Osteocyte (in vitro differentiated cells): ENCODE measurements at regions not wholly inside any gene's neighbourhood (a gene's known extent, or its start where the extent isn't known, plus 50 kb on each side); places are given as distances from the start of the nearest gene placed in this dataset.
A peak's percentile ranks its signal among the peaks of the same experiment; 100 is the strongest.

ENCODE experiments used
- DNase-seq: peaks from one replicate; pipeline ENCODE4 v3.0.0; 2021; ENCODE audit warnings: mixed read lengths; ENCODE audit not compliant: unreplicated experiment; ENCODE audit errors: extremely low spot score
- H3K27ac Mint-ChIP-seq: one replicate; pipeline ENCODE4 v1.8.0; 2021; ENCODE audit warnings: mild to moderate bottlenecking, mixed read lengths; ENCODE audit not compliant: unreplicated experiment
- H3K27me3 Mint-ChIP-seq: one replicate; pipeline ENCODE4 v1.8.0; 2021; ENCODE audit warnings: mixed read lengths; ENCODE audit not compliant: unreplicated experiment
- H3K36me3 Mint-ChIP-seq: one replicate; pipeline ENCODE4 v1.8.0; 2021; ENCODE audit warnings: mixed read lengths; ENCODE audit not compliant: unreplicated experiment
- H3K4me1 Mint-ChIP-seq: one replicate; pipeline ENCODE4 v1.8.0; 2021; ENCODE audit warnings: mixed read lengths; ENCODE audit not compliant: unreplicated experiment
- H3K4me3 Mint-ChIP-seq: one replicate; pipeline ENCODE4 v1.8.0; 2021; ENCODE audit warnings: mild to moderate bottlenecking, moderate library complexity, mixed read lengths; ENCODE audit not compliant: unreplicated experiment
- H3K9me3 Mint-ChIP-seq: one replicate; pipeline ENCODE4 v1.8.0; 2021; ENCODE audit warnings: mixed read lengths; ENCODE audit not compliant: unreplicated experiment
- TF ChIP-seq, protein P1 (sequence below): fragments of 200-600 bp; sonication (generic); IDR thresholded peaks from 2 replicates; pipeline ENCODE4 v1.5.0; 2021; ENCODE audit warnings: antibody characterized with exemption, mild to moderate bottlenecking, moderate library complexity

GRCh38 chr13:33694546-33694945 is 123.4 kb upstream of the RFC3 start:
- Mint-ChIP-seq H3K4me1 (peaks cover 24% of the 10 kb centered on the region), H3K27me3 (no peaks in the 10 kb centered on the region), H3K36me3 (no peaks in the 10 kb centered on the region), H3K4me3 (no peak overlapping the region), H3K9me3 (no peaks in the 10 kb centered on the region), H3K27ac (no peak overlapping the region)
- TF ChIP-seq, protein P1, sequence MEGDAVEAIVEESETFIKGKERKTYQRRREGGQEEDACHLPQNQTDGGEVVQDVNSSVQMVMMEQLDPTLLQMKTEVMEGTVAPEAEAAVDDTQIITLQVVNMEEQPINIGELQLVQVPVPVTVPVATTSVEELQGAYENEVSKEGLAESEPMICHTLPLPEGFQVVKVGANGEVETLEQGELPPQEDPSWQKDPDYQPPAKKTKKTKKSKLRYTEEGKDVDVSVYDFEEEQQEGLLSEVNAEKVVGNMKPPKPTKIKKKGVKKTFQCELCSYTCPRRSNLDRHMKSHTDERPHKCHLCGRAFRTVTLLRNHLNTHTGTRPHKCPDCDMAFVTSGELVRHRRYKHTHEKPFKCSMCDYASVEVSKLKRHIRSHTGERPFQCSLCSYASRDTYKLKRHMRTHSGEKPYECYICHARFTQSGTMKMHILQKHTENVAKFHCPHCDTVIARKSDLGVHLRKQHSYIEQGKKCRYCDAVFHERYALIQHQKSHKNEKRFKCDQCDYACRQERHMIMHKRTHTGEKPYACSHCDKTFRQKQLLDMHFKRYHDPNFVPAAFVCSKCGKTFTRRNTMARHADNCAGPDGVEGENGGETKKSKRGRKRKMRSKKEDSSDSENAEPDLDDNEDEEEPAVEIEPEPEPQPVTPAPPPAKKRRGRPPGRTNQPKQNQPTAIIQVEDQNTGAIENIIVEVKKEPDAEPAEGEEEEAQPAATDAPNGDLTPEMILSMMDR = no peak
- DNase-seq = no peak

DNA sequence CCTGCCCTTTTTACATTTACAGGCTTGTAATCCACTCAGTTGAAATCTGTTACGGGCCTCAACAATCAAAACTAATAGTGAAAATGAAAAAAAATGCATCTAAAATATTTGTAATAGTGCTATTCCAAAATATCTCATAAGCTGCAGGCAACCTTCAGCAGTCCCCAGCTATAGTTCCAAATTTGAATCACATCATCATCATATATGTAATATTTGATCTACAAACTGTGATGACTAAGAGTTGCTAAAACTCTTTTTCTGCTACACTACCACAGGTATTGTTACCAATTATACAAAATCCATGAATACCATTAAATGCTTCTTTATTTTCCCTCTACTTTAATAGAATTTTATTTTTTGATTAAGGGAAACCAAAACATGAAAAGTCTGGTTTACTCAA is 121.4 kb upstream of the RFC3 start:
- DNase-seq = no peak
- Mint-ChIP-seq H3K9me3 (no peaks in the 10 kb centered on the region), H3K27ac (peak overlapping the region; percentile 24), H3K27me3 (no peaks in the 10 kb centered on the region), H3K4me1 (peaks cover 24% of the 10 kb centered on the region), H3K4me3 (no peak overlapping the region), H3K36me3 (no peaks in the 10 kb centered on the region)
- TF ChIP-seq, protein P1 = no peak

GRCh38 chr13:33697926-33698325 is 120.0 kb upstream of the RFC3 start:
- Mint-ChIP-seq H3K27me3 (no peaks in the 10 kb centered on the region), H3K4me1 (peaks cover 24% of the 10 kb centered on the region), H3K4me3 (no peak overlapping the region), H3K27ac (no peak overlapping the region), H3K9me3 (peaks cover 4% of the 10 kb centered on the region), H3K36me3 (no peaks in the 10 kb centered on the region)
- TF ChIP-seq, protein P1 = no peak
- no peak for DNase-seq

DNA sequence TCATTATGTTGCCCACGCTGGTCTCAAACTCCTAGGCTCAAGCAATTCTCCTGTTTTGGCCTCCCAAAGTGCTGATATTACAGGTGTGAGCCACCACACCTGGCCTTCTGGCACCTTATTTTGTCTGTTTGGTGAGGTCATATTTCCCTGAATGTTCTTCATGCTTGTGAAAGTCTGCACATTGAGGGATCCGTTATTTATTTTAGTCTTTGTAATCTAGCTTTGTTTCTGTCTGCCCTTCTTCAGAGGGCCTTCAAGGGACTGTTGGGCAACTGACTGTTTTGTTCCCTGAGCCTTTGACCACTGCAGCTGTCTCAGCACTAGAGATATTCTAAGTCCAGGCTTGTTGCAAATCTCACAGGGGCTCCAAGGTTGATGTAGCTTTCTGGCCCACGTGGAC is 110.5 kb upstream of the RFC3 start:
- peaks cover 11% of the 10 kb centered on the region for H3K36me3 Mint-ChIP-seq
- no peak overlapping the region for H3K27ac Mint-ChIP-seq
- TF ChIP-seq, protein P1 = no peak
- H3K27me3 Mint-ChIP-seq = peaks cover 2% of the 10 kb centered on the region
- H3K4me3 Mint-ChIP-seq = no peak overlapping the region
- peaks cover 45% of the 10 kb centered on the region for H3K9me3 Mint-ChIP-seq
- no peak for DNase-seq
- no peaks in the 10 kb centered on the region for H3K4me1 Mint-ChIP-seq

DNA sequence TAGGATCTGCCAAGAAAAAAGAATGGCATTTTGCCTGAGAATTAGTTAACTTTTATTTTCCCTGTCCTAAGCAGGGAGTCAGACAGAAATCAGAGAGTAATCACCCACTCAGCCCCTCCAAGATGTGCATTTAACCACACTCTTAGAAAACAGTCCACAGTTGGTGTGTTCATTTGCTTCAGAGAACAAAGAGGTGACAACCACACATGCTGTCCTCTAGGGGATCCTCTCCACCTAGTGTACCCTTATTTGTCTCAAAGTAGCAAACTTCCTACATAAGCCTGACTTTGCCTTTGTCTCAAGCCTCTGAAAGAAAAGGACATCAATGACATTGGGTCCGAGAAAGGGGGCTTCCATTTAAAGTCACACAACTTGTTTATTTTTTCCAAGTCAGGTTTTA is 107.0 kb upstream of the RFC3 start:
- Mint-ChIP-seq H3K9me3 (peaks cover 20% of the 10 kb centered on the region), H3K4me3 (no peak overlapping the region), H3K27ac (no peak overlapping the region), H3K4me1 (no peaks in the 10 kb centered on the region), H3K27me3 (peaks cover under 1% of the 10 kb centered on the region), H3K36me3 (peaks cover 5% of the 10 kb centered on the region)
- TF ChIP-seq, protein P1 = no peak
- no peak for DNase-seq
